Pancreas (tissue), 10 donors: ENCODE measurements at regions not wholly inside any gene's neighbourhood (a gene's known extent, or its start where the extent isn't known, plus 50 kb on each side); places are given as distances from the start of the nearest gene placed in this dataset.

Source experiments
- ATAC-seq, 4 donors: fragments of 200-7000 bp; cut with Tn5 transposase; one replicate each; pipeline versions ENCODE4 v1.8.0 to v1.9.1; 2020; ENCODE audit warnings: mild to moderate bottlenecking in 4 of 4, moderate library complexity in 4 of 4
- DNase-seq, 6 donors: peaks; one replicate each; pipeline ENCODE4 v3.0.0-alpha.2; 2020
- FAIRE-seq: peaks from 2 replicates; lab custom pipeline; 2012; peaks lifted over from hg19 to GRCh38; lab: Jason Lieb, UNC
- H3K27ac ChIP-seq, 4 donors: fragments of 200-600 bp; sonication (generic); 1 replicate in 3 of 4; 2 replicates in 1 of 4; pipeline versions ENCODE4 v1.5.0 to v1.8.0; 2020
- H3K27me3 ChIP-seq, 4 donors: fragments of 200-600 bp; one replicate each; pipeline ENCODE4 v1.8.0; 2021
- H3K36me3 ChIP-seq, 3 donors: fragments of 200-600 bp; sonication (generic) in 1 of 3; one replicate each; pipeline versions ENCODE4 v1.5.0 to v1.8.0; 2020 to 2021
- H3K4me1 ChIP-seq, 3 donors: fragments of 200-600 bp; one replicate each; pipeline ENCODE4 v1.8.0; 2021
- H3K4me3 ChIP-seq, 4 donors: fragments of 200-600 bp; sonication (generic) in 2 of 4; one replicate each; pipeline versions ENCODE4 v1.5.0 to v1.8.0; 2020 to 2021
- H3K9me3 ChIP-seq, 4 donors: fragments of 200-600 bp; one replicate each; pipeline ENCODE4 v1.8.0; 2021
- CTCF ChIP-seq, 4 donors: fragments of 200-600 bp; sonication (generic) in 3 of 4; IDR thresholded peaks; one replicate each; pipeline versions ENCODE4 v1.5.0 to v1.8.0; 2021; ENCODE audit warnings: antibody characterized with exemption in 4 of 4
- WGBS, 2 donors: extraction: QIAGEN DNeasy Blood & Tissue Kit; methylation state at CpG; one replicate each; pipeline ENCODE4 v1.1.7; 2013; 5-methylcytosine and 5-hydroxymethylcytosine counted together
- intact Hi-C, 3 donors: fragments of 100-400 bp; cut with DNase I; formaldehyde crosslinking; loops; one replicate each; pipeline versions ENCODE4 v1.11.1 to v1.14.2; 2022
- donor health status: healthy with polysubstance abuse.
- donor health status: DM: no; HTN: no; CAD: no; lungs with moderate emphysema.
- donor health status: DM: no; HTN: no; CAD: no.
- donor health status: control.
- donor health status: control.
- donor health status: Bipolar disorder and iron deficiency.
- donor health status: DM: yes; HTN: yes; CAD: no.
- donor health status: DM: no; HTN: no; CAD: no.
- donor health status: DM: no; HTN: no; CAD: no.
- donor health status: DM: yes; HTN: yes; CAD: no.

GRCh38 chr5:159444441-159445082, 114.3 kb upstream of the IL12B start:
- H3K9me3 ChIP-seq: no peaks in the 10 kb centered on the region
- 43 to 49% methylated on average over 6 of the region's 6 CpGs for WGBS, 2 donors
- intact Hi-C loops: loop anchor here in 2 of 3 donors (5.0 to 10.0 kb wide), 2 partner anchors 538 to 540 kb away; no protein-coding TSS in a partner anchor
- TF ChIP-seq CTCF (IDR thresholded peaks at IDR 0.05): peak in 1 of 4 donors; percentile 12
- no peaks in the 10 kb centered on the region for H3K4me1 ChIP-seq
- no peaks in the 10 kb centered on the region for H3K27me3 ChIP-seq
- DNase-seq (no peak), FAIRE-seq (no peak), ATAC-seq (peak in 3 of 4 donors; percentile 53 to 80 (median 69))
- no peak overlapping the region for H3K27ac ChIP-seq
- no peak overlapping the region for H3K4me3 ChIP-seq
- no peaks in the 10 kb centered on the region for H3K36me3 ChIP-seq

- H3K27me3 ChIP-seq: no peaks in the 10 kb centered on the region
- no peak for FAIRE-seq
- no peak for ATAC-seq
- DNase-seq: no peak
- no peaks in the 10 kb centered on the region for H3K36me3 ChIP-seq
- H3K4me1 ChIP-seq: no peaks in the 10 kb centered on the region
- no peak for TF ChIP-seq CTCF (IDR thresholded peaks at IDR 0.05)
- H3K4me3 ChIP-seq: no peak overlapping the region
- WGBS, 2 donors: 69 to 71% methylated on average over 1 of the region's 1 CpG
- H3K9me3 ChIP-seq: no peaks in the 10 kb centered on the region
- intact Hi-C loops: loop anchor here in 2 of 3 donors (5.0 to 10.0 kb wide), 2 partner anchors 535 to 538 kb away; no protein-coding TSS in a partner anchor
- no peak overlapping the region for H3K27ac ChIP-seq
Measured at GRCh38 chr5:159447116-159447515, 116.8 kb upstream of the IL12B start.

- no peaks in the 10 kb centered on the region for H3K27me3 ChIP-seq
- FAIRE-seq (no peak), DNase-seq (no peak), ATAC-seq (no peak)
- no peak overlapping the region for H3K27ac ChIP-seq
- TF ChIP-seq CTCF (IDR thresholded peaks at IDR 0.05): no peak
- WGBS, 2 donors: 57 to 59% methylated on average over 5 of the region's 5 CpGs
- no peaks in the 10 kb centered on the region for H3K9me3 ChIP-seq
- H3K4me1 ChIP-seq: no peaks in the 10 kb centered on the region
- intact Hi-C loops: loop anchor here in 2 of 3 donors (5.0 to 10.0 kb wide), 2 partner anchors 533 to 536 kb away; no protein-coding TSS in a partner anchor
- H3K36me3 ChIP-seq: no peaks in the 10 kb centered on the region
- no peak overlapping the region for H3K4me3 ChIP-seq
Measured at GRCh38 chr5:159448841-159449407, 118.6 kb upstream of the IL12B start.

- no peak for FAIRE-seq
- Histone ChIP-seq H3K27ac (no peak overlapping the region), H3K36me3 (no peaks in the 10 kb centered on the region), H3K4me3 (no peak overlapping the region), H3K27me3 (no peaks in the 10 kb centered on the region), H3K9me3 (no peaks in the 10 kb centered on the region), H3K4me1 (no peaks in the 10 kb centered on the region)
- DNase-seq: no peak
- 76 to 82% methylated on average over 7 of the region's 7 CpGs for WGBS, 2 donors
- no peak for ATAC-seq
- no peak for TF ChIP-seq CTCF (IDR thresholded peaks at IDR 0.05)
- intact Hi-C loops: loop anchor here in 2 of 3 donors (5.0 to 10.0 kb wide), 2 partner anchors 532 to 535 kb away; no protein-coding TSS in a partner anchor
Measured at GRCh38 chr5:159449925-159450324, 119.6 kb upstream of the IL12B start.

GRCh38 chr5:159450417-159450816, 120.1 kb upstream of the IL12B start:
- DNase-seq (no peak), ATAC-seq (no peak), FAIRE-seq (no peak)
- TF ChIP-seq CTCF (IDR thresholded peaks at IDR 0.05): no peak
- no peaks in the 10 kb centered on the region for H3K36me3 ChIP-seq
- WGBS, 2 donors: 68 to 75% methylated on average over 4 of the region's 4 CpGs
- intact Hi-C loops: no loop called here
- no peak overlapping the region for H3K27ac ChIP-seq
- H3K9me3 ChIP-seq: no peaks in the 10 kb centered on the region
- no peak overlapping the region for H3K4me3 ChIP-seq
- no peaks in the 10 kb centered on the region for H3K27me3 ChIP-seq
- no peaks in the 10 kb centered on the region for H3K4me1 ChIP-seq
